ENCODE measurements at regions not wholly inside any gene's neighbourhood (a gene's known extent, or its start where the extent isn't known, plus 50 kb on each side); places are given as distances from the start of the nearest gene placed in this dataset.

GRCh38 chr2:20523073-20523798 is 76.4 kb downstream of the RHOB start:
- DNase-seq: peak in 1 of 4 donors; percentile 8
- no peak for TF ChIP-seq CTCF (IDR thresholded peaks at IDR 0.05)
- intact Hi-C loops (cut with DNase I): no loop called here

GRCh38 chr2:20523799-20524187 is 76.9 kb downstream of the RHOB start:
- Histone ChIP-seq H3K4me1 (peaks cover 12 to 16% of the 10 kb centered on the region in 2 donors), H3K4me3 (no peak overlapping the region), H3K27me3 (no peaks in the 10 kb centered on the region), H3K9me3 (no peaks in the 10 kb centered on the region), H3K36me3 (no peaks in the 10 kb centered on the region), H3K27ac (no peak overlapping the region)
- TF ChIP-seq CTCF (IDR thresholded peaks at IDR 0.05): no peak
- DNase-seq (peak in 1 of 4 donors; percentile 19), ATAC-seq (no peak)
- intact Hi-C loops (cut with DNase I): no loop called here

More at GRCh38 chr2:20523073-20523798, 76.4 kb downstream of the RHOB start:
- peaks cover 12 to 16% of the 10 kb centered on the region in 2 donors for H3K4me1 ChIP-seq
- no peak for ATAC-seq
- H3K27me3 ChIP-seq: no peaks in the 10 kb centered on the region
- H3K36me3 ChIP-seq: no peaks in the 10 kb centered on the region
- H3K27ac ChIP-seq: no peak overlapping the region
- H3K9me3 ChIP-seq: no peaks in the 10 kb centered on the region
- no peak overlapping the region for H3K4me3 ChIP-seq

- intact Hi-C loops (cut with DNase I): no loop called here
- ATAC-seq: peak; percentile 5
- peak overlapping the region in 1 of 2 donors; percentile 58 for H3K27ac ChIP-seq
- no peak overlapping the region for H3K4me3 ChIP-seq
- DNase-seq: peak in 2 of 4 donors; percentile 36 to 39
- no peaks in the 10 kb centered on the region for H3K36me3 ChIP-seq
- no peaks in the 10 kb centered on the region for H3K27me3 ChIP-seq
- TF ChIP-seq CTCF (IDR thresholded peaks at IDR 0.05): no peak
- H3K4me1 ChIP-seq: peaks cover 12 to 16% of the 10 kb centered on the region in 2 donors
- no peaks in the 10 kb centered on the region for H3K9me3 ChIP-seq
Measured at GRCh38 chr2:20524412-20525040, 77.7 kb downstream of the RHOB start.

- intact Hi-C loops (cut with DNase I): no loop called here
- Histone ChIP-seq H3K4me1 (peaks cover 12 to 16% of the 10 kb centered on the region in 2 donors), H3K27me3 (no peaks in the 10 kb centered on the region), H3K4me3 (no peak overlapping the region), H3K9me3 (no peaks in the 10 kb centered on the region), H3K36me3 (no peaks in the 10 kb centered on the region), H3K27ac (peak overlapping the region; percentile 33 to 58)
- no peak for TF ChIP-seq CTCF (IDR thresholded peaks at IDR 0.05)
- peak in 1 of 4 donors; percentile 77 for DNase-seq
- peak; percentile 96 for ATAC-seq
Measured at GRCh38 chr2:20525041-20526035, 78.5 kb downstream of the RHOB start.
